ENCODE measurements at regions not wholly inside any gene's neighbourhood (a gene's known extent, or its start where the extent isn't known, plus 50 kb on each side); places are given as distances from the start of the nearest gene placed in this dataset.

- Mint-ChIP-seq H3K4me1 (peaks cover 0 to 6% (median 5%) of the 10 kb centered on the region in 3 donors), H3K27me3 (peaks cover 2% of the 10 kb centered on the region), H3K36me3 (peaks cover 2% of the 10 kb centered on the region), H3K4me3 (no peak overlapping the region), H3K9me3 (no peaks in the 10 kb centered on the region), H3K27ac (no peak overlapping the region)
Observed at GRCh38 chr6:132244744-132245143, 156.5 kb downstream of the MOXD1 start.

GRCh38 chr6:132236744-132237143 is 164.5 kb downstream of the MOXD1 start:
- Mint-ChIP-seq H3K4me1 (peaks cover 0 to 6% (median 5%) of the 10 kb centered on the region in 3 donors), H3K4me3 (no peak overlapping the region), H3K9me3 (no peaks in the 10 kb centered on the region), H3K27me3 (peaks cover 6% of the 10 kb centered on the region), H3K36me3 (no peaks in the 10 kb centered on the region), H3K27ac (no peak overlapping the region)

- H3K4me1 Mint-ChIP-seq: peaks cover 0 to 5% (median 5%) of the 10 kb centered on the region in 3 donors
- no peaks in the 10 kb centered on the region for H3K36me3 Mint-ChIP-seq
- no peak overlapping the region for H3K27ac Mint-ChIP-seq
- H3K4me3 Mint-ChIP-seq: no peak overlapping the region
- H3K27me3 Mint-ChIP-seq: peaks cover 6% of the 10 kb centered on the region
- H3K9me3 Mint-ChIP-seq: no peaks in the 10 kb centered on the region
Observed at GRCh38 chr6:132236281-132236680, 165.0 kb downstream of the MOXD1 start.

GRCh38 chr6:132235596-132236280 is 165.5 kb downstream of the MOXD1 start:
- no peak overlapping the region for H3K4me3 Mint-ChIP-seq
- H3K27me3 Mint-ChIP-seq: peaks cover 6% of the 10 kb centered on the region
- peaks cover 0 to under 1% (median 0%) of the 10 kb centered on the region in 3 donors for H3K4me1 Mint-ChIP-seq
- H3K36me3 Mint-ChIP-seq: no peaks in the 10 kb centered on the region
- H3K27ac Mint-ChIP-seq: no peak overlapping the region
- H3K9me3 Mint-ChIP-seq: no peaks in the 10 kb centered on the region

GRCh38 chr6:132234356-132234755 is 166.9 kb downstream of the MOXD1 start:
- Mint-ChIP-seq H3K4me3 (no peak overlapping the region), H3K9me3 (no peaks in the 10 kb centered on the region), H3K4me1 (no peaks in the 10 kb centered on the region), H3K36me3 (no peaks in the 10 kb centered on the region), H3K27me3 (peaks cover 6% of the 10 kb centered on the region), H3K27ac (no peak overlapping the region)

GRCh38 chr6:132231121-132231884 is 170.0 kb downstream of the MOXD1 start:
- Mint-ChIP-seq H3K4me1 (no peaks in the 10 kb centered on the region), H3K36me3 (no peaks in the 10 kb centered on the region), H3K27ac (no peak overlapping the region), H3K27me3 (peaks cover 3% of the 10 kb centered on the region), H3K9me3 (peaks cover 0 to 9% (median 2%) of the 10 kb centered on the region in 3 donors), H3K4me3 (no peak overlapping the region)

- Mint-ChIP-seq H3K4me3 (no peak overlapping the region), H3K27ac (no peak overlapping the region), H3K27me3 (no peaks in the 10 kb centered on the region), H3K4me1 (no peaks in the 10 kb centered on the region), H3K9me3 (peaks cover 5 to 22% (median 10%) of the 10 kb centered on the region in 3 donors), H3K36me3 (no peaks in the 10 kb centered on the region)
Observed at GRCh38 chr6:132228894-132229293, 172.4 kb downstream of the MOXD1 start.

- H3K4me3 Mint-ChIP-seq: no peak overlapping the region
- no peaks in the 10 kb centered on the region for H3K36me3 Mint-ChIP-seq
- peaks cover 7 to 25% (median 10%) of the 10 kb centered on the region in 3 donors for H3K9me3 Mint-ChIP-seq
- H3K27me3 Mint-ChIP-seq: no peaks in the 10 kb centered on the region
- no peak overlapping the region for H3K27ac Mint-ChIP-seq
- no peaks in the 10 kb centered on the region for H3K4me1 Mint-ChIP-seq
Observed at GRCh38 chr6:132227904-132228303, 173.4 kb downstream of the MOXD1 start.

GRCh38 chr6:132224943-132225342 is 176.3 kb downstream of the MOXD1 start:
- Mint-ChIP-seq H3K36me3 (no peaks in the 10 kb centered on the region), H3K4me3 (no peak overlapping the region), H3K27ac (no peak overlapping the region), H3K27me3 (no peaks in the 10 kb centered on the region), H3K4me1 (no peaks in the 10 kb centered on the region), H3K9me3 (peaks cover 7 to 25% (median 10%) of the 10 kb centered on the region in 3 donors)

- no peak overlapping the region for H3K4me3 Mint-ChIP-seq
Observed at GRCh38 chr6:132220800-132221199, 180.5 kb downstream of the MOXD1 start.

GRCh38 chr6:132219901-132220300 is 181.4 kb downstream of the MOXD1 start:
- peaks cover 3% of the 10 kb centered on the region for H3K27me3 Mint-ChIP-seq
- H3K36me3 Mint-ChIP-seq: no peaks in the 10 kb centered on the region
- H3K9me3 Mint-ChIP-seq: peaks cover 3 to 12% (median 7%) of the 10 kb centered on the region in 3 donors
- no peaks in the 10 kb centered on the region for H3K4me1 Mint-ChIP-seq
- H3K4me3 Mint-ChIP-seq: no peak overlapping the region
- no peak overlapping the region for H3K27ac Mint-ChIP-seq

More at GRCh38 chr6:132220800-132221199, 180.5 kb downstream of the MOXD1 start:
- H3K36me3 Mint-ChIP-seq: no peaks in the 10 kb centered on the region
- no peak overlapping the region for H3K27ac Mint-ChIP-seq
- H3K27me3 Mint-ChIP-seq: peaks cover 3% of the 10 kb centered on the region
- no peaks in the 10 kb centered on the region for H3K4me1 Mint-ChIP-seq
- peaks cover 5 to 16% (median 7%) of the 10 kb centered on the region in 3 donors for H3K9me3 Mint-ChIP-seq

GRCh38 chr6:132218059-132218696 is 183.1 kb downstream of the MOXD1 start:
- Mint-ChIP-seq H3K4me3 (no peak overlapping the region), H3K9me3 (no peaks in the 10 kb centered on the region), H3K27ac (no peak overlapping the region), H3K36me3 (no peaks in the 10 kb centered on the region), H3K27me3 (peaks cover 3% of the 10 kb centered on the region), H3K4me1 (no peaks in the 10 kb centered on the region)

GRCh38 chr6:132215805-132216204 is 185.5 kb downstream of the MOXD1 start:
- Mint-ChIP-seq H3K9me3 (no peaks in the 10 kb centered on the region), H3K4me3 (no peak overlapping the region), H3K4me1 (no peaks in the 10 kb centered on the region), H3K27ac (no peak overlapping the region), H3K36me3 (no peaks in the 10 kb centered on the region), H3K27me3 (peaks cover 3% of the 10 kb centered on the region)

GRCh38 chr6:132214716-132215115 is 186.6 kb downstream of the MOXD1 start:
- Mint-ChIP-seq H3K4me1 (no peaks in the 10 kb centered on the region), H3K9me3 (no peaks in the 10 kb centered on the region), H3K36me3 (no peaks in the 10 kb centered on the region), H3K4me3 (no peak overlapping the region), H3K27ac (no peak overlapping the region), H3K27me3 (peaks cover 5% of the 10 kb centered on the region)

GRCh38 chr6:132213732-132214131 is 187.5 kb downstream of the MOXD1 start:
- Mint-ChIP-seq H3K9me3 (no peaks in the 10 kb centered on the region), H3K27ac (no peak overlapping the region), H3K4me3 (no peak overlapping the region), H3K27me3 (peaks cover 4% of the 10 kb centered on the region), H3K36me3 (no peaks in the 10 kb centered on the region), H3K4me1 (no peaks in the 10 kb centered on the region)
